PC-9 (cell line): ENCODE measurements at regions not wholly inside any gene's neighbourhood (a gene's known extent, or its start where the extent isn't known, plus 50 kb on each side); places are given as distances from the start of the nearest gene placed in this dataset.

ENCODE experiments used
- BruUV-seq: library from RNA; stranded (reverse); fragments of 400-500 nt; replicated peaks from 2 replicates; lab custom pipeline; 2021; lab: Mats Ljungman, UMichigan
- CTCF ChIA-PET: fragments of 300-600 bp; sonication (Branson Sonifier 250); formaldehyde crosslinking; loops from one replicate; lab custom pipeline; 2022; ENCODE audit warnings: antibody characterized with exemption; lab: Charles Lee
- POLR2A ChIA-PET: fragments of 300-600 bp; sonication (Branson Sonifier 250); formaldehyde crosslinking; loops from one replicate; lab custom pipeline; 2022; ENCODE audit warnings: antibody characterized with exemption; ENCODE audit not compliant: unreplicated experiment; lab: Charles Lee
- DNase-seq, 2 experiments: peaks; one replicate each; pipeline versions ENCODE4 v3.0.0 to v3.0.0-alpha.2; 2015 to 2022; ENCODE audit warnings: mixed read lengths in 1 of 2
- H2AFZ ChIP-seq: fragments of 200-600 bp; sonication (generic); 2 replicates; pipeline ENCODE4 v1.8.1; 2017; ENCODE audit warnings: antibody characterized with exemption
- H3F3A ChIP-seq: fragments of 200-600 bp; sonication (generic); 2 replicates; pipeline ENCODE4 v1.8.1; 2017; ENCODE audit warnings: antibody characterized with exemption, mild to moderate bottlenecking, low read depth; ENCODE audit not compliant: insufficient read depth
- H3K27ac ChIP-seq: fragments of 200-600 bp; sonication (generic); 2 replicates; pipeline ENCODE4 v1.6.1; 2016; ENCODE audit warnings: mixed run types
- H3K27me3 ChIP-seq: fragments of 200-600 bp; sonication (generic); 2 replicates; pipeline ENCODE4 v1.6.1; 2016; ENCODE audit warnings: low read depth, mixed run types; ENCODE audit not compliant: insufficient read depth
- H3K36me3 ChIP-seq: fragments of 200-600 bp; sonication (generic); 2 replicates; pipeline ENCODE4 v1.6.1; 2016; ENCODE audit warnings: low read depth, mixed run types
- H3K4me1 ChIP-seq: fragments of 200-600 bp; sonication (generic); replicated peaks from 2 replicates; pipeline ENCODE4 v1.6.1; 2016; ENCODE audit warnings: mixed run types; ENCODE audit not compliant: insufficient read depth
- H3K4me2 ChIP-seq: fragments of 200-600 bp; sonication (generic); 2 replicates; pipeline ENCODE4 v1.6.1; 2017; ENCODE audit warnings: mixed run types
- H3K4me3 ChIP-seq: fragments of 200-600 bp; sonication (generic); 2 replicates; pipeline ENCODE4 v1.6.1; 2016; ENCODE audit warnings: mixed run types
- H3K79me2 ChIP-seq: fragments of 200-600 bp; sonication (generic); 2 replicates; pipeline ENCODE4 v1.6.1; 2017; ENCODE audit warnings: low read depth, mixed run types
- H3K9me2 ChIP-seq: fragments of 200-600 bp; sonication (generic); 2 replicates; pipeline ENCODE4 v1.8.1; 2017; ENCODE audit warnings: mild to moderate bottlenecking; ENCODE audit not compliant: insufficient read depth
- H3K9me3 ChIP-seq: fragments of 200-600 bp; sonication (generic); 2 replicates; pipeline ENCODE4 v1.8.1; 2016; ENCODE audit warnings: low read depth; ENCODE audit not compliant: insufficient read depth
- H4K20me1 ChIP-seq: fragments of 200-600 bp; sonication (generic); 2 replicates; pipeline ENCODE4 v1.8.1; 2017; ENCODE audit not compliant: insufficient read depth
- EZH2 ChIP-seq: fragments of 200-600 bp; sonication (generic); IDR thresholded peaks from 2 replicates; pipeline ENCODE4 v1.8.0; 2017; ENCODE audit warnings: antibody characterized with exemption, low read depth
- intact Hi-C: fragments of 100-400 bp; cut with micrococcal nuclease; formaldehyde crosslinking; loops from one replicate; pipeline ENCODE4 v1.10.0; 2022; ENCODE audit not compliant: unreplicated experiment
- TF ChIP-seq, protein P1 (sequence below): fragments of 200-600 bp; sonication (generic); conservative IDR thresholded peaks from 2 replicates; pipeline ENCODE4 v1.6.1; 2017; ENCODE audit warnings: mixed run types, antibody characterized with exemption, mild to moderate bottlenecking, moderate library complexity

DNA sequence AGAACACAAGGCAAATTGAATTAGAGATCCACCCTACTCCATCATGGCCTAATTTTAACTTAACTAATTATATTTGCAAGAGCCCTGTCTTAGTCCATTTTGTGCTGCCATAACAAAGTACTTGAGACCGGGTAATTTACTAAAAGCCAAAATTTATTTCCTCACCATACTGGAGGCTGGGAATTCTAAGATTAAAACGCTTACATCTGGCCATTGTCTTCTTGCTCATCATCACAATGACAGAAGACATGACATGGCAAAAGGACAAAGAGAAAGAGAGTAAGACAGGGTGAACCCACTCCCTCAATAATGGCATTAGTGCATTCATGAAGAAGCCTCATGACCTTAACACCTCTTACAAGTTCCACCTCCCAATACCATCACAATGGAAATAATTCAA, 1068.6 kb downstream of the DNAJB9 start:
- H3K79me2 ChIP-seq = no peaks in the 10 kb centered on the region
- H4K20me1 ChIP-seq = no peaks in the 10 kb centered on the region
- no TSS peak for BruUV-seq
- intact Hi-C loops = no loop called here
- H3F3A ChIP-seq = no peaks in the 10 kb centered on the region
- no peak overlapping the region for H3K4me3 ChIP-seq
- H3K4me1 ChIP-seq = no peaks in the 10 kb centered on the region
- H3K9me2 ChIP-seq = no peaks in the 10 kb centered on the region
- ChIA-PET CTCF (interaction anchor here (0.6 kb wide), 1 partner anchor 12 kb away, joined by 10 read pairs; no protein-coding TSS in a partner anchor), POLR2A (no interaction called here)
- H2AFZ ChIP-seq = no peak overlapping the region
- DNase-seq = no peak
- H3K4me2 ChIP-seq = no peak overlapping the region
- H3K27me3 ChIP-seq = no peaks in the 10 kb centered on the region
- TF ChIP-seq, protein P1, sequence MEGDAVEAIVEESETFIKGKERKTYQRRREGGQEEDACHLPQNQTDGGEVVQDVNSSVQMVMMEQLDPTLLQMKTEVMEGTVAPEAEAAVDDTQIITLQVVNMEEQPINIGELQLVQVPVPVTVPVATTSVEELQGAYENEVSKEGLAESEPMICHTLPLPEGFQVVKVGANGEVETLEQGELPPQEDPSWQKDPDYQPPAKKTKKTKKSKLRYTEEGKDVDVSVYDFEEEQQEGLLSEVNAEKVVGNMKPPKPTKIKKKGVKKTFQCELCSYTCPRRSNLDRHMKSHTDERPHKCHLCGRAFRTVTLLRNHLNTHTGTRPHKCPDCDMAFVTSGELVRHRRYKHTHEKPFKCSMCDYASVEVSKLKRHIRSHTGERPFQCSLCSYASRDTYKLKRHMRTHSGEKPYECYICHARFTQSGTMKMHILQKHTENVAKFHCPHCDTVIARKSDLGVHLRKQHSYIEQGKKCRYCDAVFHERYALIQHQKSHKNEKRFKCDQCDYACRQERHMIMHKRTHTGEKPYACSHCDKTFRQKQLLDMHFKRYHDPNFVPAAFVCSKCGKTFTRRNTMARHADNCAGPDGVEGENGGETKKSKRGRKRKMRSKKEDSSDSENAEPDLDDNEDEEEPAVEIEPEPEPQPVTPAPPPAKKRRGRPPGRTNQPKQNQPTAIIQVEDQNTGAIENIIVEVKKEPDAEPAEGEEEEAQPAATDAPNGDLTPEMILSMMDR = no peak
- no peak for TF ChIP-seq EZH2
- H3K36me3 ChIP-seq = no peaks in the 10 kb centered on the region; the same call in 1 of the 2 replicates
- no peaks in the 10 kb centered on the region for H3K9me3 ChIP-seq
- H3K27ac ChIP-seq = no peak overlapping the region

DNA sequence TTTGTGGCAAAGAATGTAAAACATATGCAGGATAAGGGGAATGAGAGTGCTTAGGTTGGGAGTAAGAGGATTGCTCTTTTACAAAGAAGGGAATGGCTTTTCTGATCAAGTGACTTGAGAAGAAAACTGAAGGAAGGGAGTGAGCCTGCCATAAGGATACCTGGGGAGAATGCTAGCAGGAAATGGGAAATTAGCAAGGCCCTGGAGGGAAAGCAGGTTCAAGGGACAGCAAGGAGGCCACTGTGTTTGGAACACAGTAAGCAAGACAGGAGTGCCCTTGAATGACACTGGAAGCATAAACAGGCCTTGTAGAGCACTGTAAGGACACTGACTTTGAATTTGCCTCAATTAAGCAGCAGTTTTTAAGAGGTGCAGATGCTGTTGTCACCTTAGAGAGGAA, 1069.9 kb downstream of the DNAJB9 start:
- H3F3A ChIP-seq = no peaks in the 10 kb centered on the region
- H3K79me2 ChIP-seq = no peaks in the 10 kb centered on the region
- H3K4me3 ChIP-seq = no peak overlapping the region
- no peak for TF ChIP-seq EZH2
- TF ChIP-seq, protein P1 = no peak
- no peaks in the 10 kb centered on the region for H4K20me1 ChIP-seq
- intact Hi-C loops = no loop called here
- BruUV-seq = no TSS peak
- H2AFZ ChIP-seq = no peak overlapping the region; the same call in 1 of the 2 replicates
- no peaks in the 10 kb centered on the region for H3K4me1 ChIP-seq
- ChIA-PET POLR2A (no interaction called here), CTCF (no interaction called here)
- no peaks in the 10 kb centered on the region; the same call in 1 of the 2 replicates for H3K36me3 ChIP-seq
- no peaks in the 10 kb centered on the region for H3K9me3 ChIP-seq
- no peaks in the 10 kb centered on the region for H3K27me3 ChIP-seq
- no peak overlapping the region for H3K4me2 ChIP-seq
- DNase-seq = no peak
- no peak overlapping the region for H3K27ac ChIP-seq
- no peaks in the 10 kb centered on the region for H3K9me2 ChIP-seq

DNA sequence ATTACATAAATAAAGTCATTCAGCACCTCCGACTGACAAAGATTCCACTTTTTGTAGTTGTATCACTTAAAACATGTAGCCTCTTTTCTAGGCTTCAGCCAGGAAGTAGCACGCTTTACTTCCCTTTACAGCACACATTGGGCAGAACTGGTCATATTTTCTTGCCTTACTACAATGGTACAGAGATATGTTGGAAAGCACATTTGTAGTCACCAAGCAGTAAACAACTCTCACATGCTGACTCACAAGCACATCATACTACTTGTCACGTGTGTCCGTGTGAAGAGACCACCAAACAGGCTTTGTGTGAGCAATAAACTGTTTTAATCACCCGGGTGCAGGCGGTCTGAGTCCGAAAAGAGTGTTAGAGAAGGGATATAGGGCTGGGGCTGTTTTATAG, 1071.8 kb downstream of the DNAJB9 start:
- H3K4me1 ChIP-seq = no peaks in the 10 kb centered on the region
- intact Hi-C loops = no loop called here
- no peaks in the 10 kb centered on the region for H3K9me3 ChIP-seq
- H3K9me2 ChIP-seq = no peaks in the 10 kb centered on the region
- no peak overlapping the region for H3K27ac ChIP-seq
- H4K20me1 ChIP-seq = no peaks in the 10 kb centered on the region
- ChIA-PET POLR2A (no interaction called here), CTCF (no interaction called here)
- TF ChIP-seq EZH2 = no peak
- TF ChIP-seq, protein P1 = no peak
- DNase-seq = no peak
- no peaks in the 10 kb centered on the region for H3F3A ChIP-seq
- H3K36me3 ChIP-seq = no peaks in the 10 kb centered on the region; the same call in 1 of the 2 replicates
- H2AFZ ChIP-seq = no peak overlapping the region
- H3K27me3 ChIP-seq = no peaks in the 10 kb centered on the region
- H3K79me2 ChIP-seq = no peaks in the 10 kb centered on the region
- H3K4me2 ChIP-seq = no peak overlapping the region
- H3K4me3 ChIP-seq = no peak overlapping the region
- BruUV-seq = no TSS peak
